HG03520 (cell line): ENCODE measurements at regions not wholly inside any gene's neighbourhood (a gene's known extent, or its start where the extent isn't known, plus 50 kb on each side); places are given as distances from the start of the nearest gene placed in this dataset.
"Not testable (repeated sequence)": the region's sequence is repeated elsewhere in the genome, so short reads cannot be mapped to it uniquely, and the experiment has no call there.

Source experiments
- ATAC-seq: cut with Tn5 transposase; IDR thresholded peaks from one replicate; pipeline ENCODE4 v1.9.1; 2021; ENCODE audit warnings: mild to moderate bottlenecking, moderate library complexity; ENCODE audit not compliant: unreplicated experiment

DNA sequence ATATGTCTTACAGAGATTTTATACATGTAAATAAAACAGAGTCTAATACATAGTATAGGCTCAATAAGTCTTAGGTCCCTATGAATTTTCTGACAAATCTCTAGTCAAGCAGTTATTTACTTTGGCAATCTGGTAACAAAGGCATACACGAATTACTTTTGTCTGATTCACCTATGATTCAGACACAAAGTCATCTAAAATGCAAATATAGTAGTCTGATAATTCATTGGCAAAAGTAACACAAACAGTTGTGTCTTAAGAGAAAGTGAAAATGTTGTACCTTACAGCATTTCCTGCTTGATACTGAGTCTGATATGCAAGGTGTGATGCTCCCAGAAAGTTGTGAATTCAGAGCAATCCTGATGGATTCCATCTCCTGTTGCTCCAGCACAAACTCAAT lies 209.4 kb upstream of the PRSS1 start:
- ATAC-seq, result no peak

DNA sequence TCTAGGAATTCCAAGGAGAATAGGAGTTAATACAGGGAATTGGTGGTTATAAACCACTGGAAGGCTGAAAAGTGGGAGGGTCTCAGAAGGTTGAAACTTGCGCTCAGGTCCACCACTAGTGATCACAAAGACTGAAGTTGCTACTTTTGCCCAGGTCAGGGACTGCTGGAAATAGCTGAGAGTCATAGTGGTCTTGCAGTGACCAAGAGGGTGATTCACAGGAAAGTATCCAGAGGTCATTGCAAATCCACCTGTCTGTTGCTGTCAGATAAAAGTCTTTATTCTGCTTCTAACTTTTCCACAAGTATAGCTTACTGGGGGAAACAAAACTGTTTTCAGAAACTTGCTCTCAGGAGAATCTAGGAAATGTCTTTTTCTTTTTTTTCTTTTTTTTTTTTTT lies 211.5 kb upstream of the PRSS1 start:
- ATAC-seq, result no peak

- peak; percentile 88 for ATAC-seq
These were observed 214.0 kb upstream of the PRSS1 start for GRCh38 chr7:142535123-142535779.

DNA sequence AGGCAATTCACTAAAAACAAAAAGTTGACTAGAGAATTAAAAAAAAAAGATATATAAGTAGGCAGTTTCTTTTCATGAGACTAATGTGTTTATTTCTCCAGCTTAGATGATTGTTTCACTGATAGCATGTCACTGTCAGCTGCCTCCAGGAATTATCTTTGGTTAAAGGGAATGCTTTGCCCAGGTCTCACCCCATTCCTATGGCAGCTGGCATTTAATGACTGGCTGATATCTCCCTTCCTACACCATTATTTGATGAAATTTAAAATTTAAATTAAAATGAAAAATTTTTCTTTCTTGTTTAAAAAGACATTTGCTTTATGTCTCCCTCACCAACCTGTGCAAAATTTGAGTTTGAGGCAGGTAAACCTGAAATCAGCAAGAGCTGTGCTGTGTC lies 214.5 kb upstream of the PRSS1 start:
- no peak for ATAC-seq

DNA sequence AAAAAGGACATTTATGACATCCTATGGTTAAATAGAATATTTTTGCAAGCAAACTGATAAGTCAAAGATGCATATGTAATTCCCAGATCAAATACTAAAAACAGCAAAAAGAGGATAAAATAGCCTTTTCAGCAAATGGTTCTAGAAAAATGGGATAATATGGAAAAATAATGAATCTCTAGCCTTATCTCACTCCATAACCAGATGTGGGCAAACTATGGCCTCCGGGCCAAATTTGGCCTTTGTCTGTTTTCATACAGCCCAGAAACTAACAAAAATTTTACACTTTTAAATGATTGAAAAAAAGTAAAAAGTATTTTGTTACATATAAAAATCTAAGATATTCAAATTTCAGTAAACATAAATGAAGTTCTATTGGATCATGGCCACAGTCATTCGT lies 215.4 kb upstream of the PRSS1 start:
- ATAC-seq, result no peak

- no peak for ATAC-seq
These were observed 219.7 kb upstream of the PRSS1 start for GRCh38 chr7:142529591-142529990.

- ATAC-seq, result no peak
These were observed 220.5 kb upstream of the PRSS1 start for GRCh38 chr7:142528608-142529408.

GRCh38 chr7:142523821-142524460 lies 225.3 kb upstream of the PRSS1 start:
- no peak for ATAC-seq

DNA sequence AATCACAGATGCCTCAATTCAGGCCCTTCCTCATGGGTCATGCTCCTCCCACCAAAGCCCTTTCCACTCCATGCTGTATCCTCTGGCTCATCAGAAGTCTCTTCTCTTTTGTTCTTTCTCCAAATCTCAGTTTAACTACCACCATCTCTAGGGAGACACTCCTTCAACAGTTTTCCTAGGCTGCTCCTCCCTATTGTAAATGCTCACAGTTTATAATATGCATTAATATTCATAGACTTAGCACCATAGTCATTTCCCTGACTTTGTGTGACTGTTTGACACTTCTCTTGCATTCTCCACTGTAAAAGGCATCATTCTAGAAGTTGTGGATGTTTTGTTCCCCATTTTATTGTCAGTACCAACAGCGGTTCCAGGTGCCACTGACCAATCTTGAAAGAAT lies 226.5 kb upstream of the PRSS1 start:
- no peak for ATAC-seq

GRCh38 chr7:142520885-142521284 lies 228.4 kb upstream of the PRSS1 start:
- ATAC-seq, result not testable (repeated sequence)

- not testable (repeated sequence) for ATAC-seq
These were observed 228.8 kb upstream of the PRSS1 start for GRCh38 chr7:142520455-142520854.

DNA sequence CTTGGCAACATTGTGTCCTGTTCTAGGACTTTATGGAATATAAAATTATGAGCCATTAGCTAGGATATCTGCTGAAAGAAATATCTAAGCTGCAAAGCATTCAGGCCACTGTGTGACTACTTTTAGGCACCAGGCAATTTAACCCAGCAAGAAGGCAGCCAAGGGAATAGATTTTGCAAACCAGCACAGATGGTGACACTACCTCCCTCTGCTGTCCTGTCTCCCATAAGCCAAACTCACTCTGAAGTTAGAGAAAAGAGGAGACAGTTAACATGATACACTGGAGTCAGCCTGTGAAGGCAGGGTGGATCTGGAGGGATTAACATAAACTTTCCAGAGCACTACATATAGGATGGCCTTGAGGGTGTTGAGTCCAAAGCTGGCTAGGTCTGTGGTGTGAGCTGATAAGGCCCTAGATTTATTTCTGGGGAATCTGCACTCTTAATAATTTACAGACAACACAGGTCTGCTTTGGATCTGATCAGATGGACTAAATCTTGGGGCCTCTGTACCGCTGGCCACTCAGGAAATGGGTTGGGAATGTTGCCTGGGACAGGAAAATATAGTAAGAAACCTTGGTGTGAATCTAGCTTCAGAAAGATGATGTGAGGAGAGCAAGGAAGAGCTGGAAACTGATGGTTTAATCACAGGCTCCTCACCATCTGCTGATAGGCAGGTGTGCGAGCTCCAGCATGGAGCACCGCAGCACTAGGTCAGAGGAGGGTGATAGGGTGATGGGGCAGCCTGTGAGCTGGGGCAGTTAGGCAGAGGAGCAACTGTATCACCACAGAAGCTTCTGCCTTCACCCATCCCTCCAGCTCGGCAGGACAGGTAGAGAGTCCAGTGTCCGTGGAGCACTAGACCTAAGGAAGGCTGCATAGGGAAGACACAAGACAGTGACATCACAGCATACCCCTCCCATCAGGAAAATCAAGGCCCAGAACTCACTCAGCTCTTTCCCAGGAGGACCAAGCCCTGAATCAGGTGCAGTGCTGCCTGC lies 229.9 kb upstream of the PRSS1 start:
- no peak for ATAC-seq

GRCh38 chr7:142516038-142516501 lies 233.2 kb upstream of the PRSS1 start:
- peak; percentile 94 for ATAC-seq

DNA sequence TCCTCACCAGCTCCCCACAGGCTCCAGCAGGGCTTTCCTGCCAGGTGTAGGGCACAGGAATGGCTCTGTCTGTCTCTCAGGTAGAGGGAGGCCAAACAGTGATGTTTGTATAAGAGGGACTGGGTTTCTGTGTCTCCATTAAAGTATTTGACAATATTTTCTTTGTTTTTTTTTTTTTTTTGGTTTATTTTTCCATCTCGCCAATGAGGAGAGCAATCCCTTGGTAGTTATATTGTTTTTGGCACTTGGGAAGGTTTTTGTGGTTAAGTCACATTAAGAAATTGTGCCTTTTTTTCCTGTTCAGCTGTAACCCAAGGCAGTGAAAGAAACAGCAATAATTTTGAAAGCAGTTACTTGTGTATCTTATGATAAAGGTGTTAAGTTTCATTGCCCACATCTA lies 234.6 kb upstream of the PRSS1 start:
- ATAC-seq, result not testable (repeated sequence)

GRCh38 chr7:142513178-142513955 lies 235.9 kb upstream of the PRSS1 start:
- ATAC-seq, result no peak

- no peak for ATAC-seq
These were observed 237.5 kb upstream of the PRSS1 start for GRCh38 chr7:142511801-142512200.

GRCh38 chr7:142511374-142511773 lies 237.9 kb upstream of the PRSS1 start:
- no peak for ATAC-seq

GRCh38 chr7:142509235-142509634 lies 240.0 kb upstream of the PRSS1 start:
- not testable (repeated sequence) for ATAC-seq

DNA sequence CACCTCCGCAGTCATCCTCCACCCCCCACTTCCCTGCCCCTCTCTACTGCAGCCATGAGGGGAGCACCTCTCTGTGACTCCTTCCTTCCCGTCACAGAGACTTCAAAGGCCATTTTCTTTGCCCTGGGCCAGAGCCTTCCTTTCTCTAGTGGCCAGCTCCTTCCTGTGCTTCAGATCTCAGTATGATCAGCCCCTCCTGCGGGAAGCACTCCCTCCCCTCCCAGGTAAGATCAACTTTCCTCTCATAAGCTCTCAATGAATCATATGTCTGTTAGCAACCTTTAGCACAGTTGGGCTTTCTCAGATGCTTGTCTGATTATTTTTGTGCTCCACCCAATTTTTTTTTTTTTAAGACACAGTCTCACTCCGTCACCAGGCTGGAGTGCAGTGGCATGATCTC lies 241.0 kb upstream of the PRSS1 start:
- ATAC-seq, result no peak

DNA sequence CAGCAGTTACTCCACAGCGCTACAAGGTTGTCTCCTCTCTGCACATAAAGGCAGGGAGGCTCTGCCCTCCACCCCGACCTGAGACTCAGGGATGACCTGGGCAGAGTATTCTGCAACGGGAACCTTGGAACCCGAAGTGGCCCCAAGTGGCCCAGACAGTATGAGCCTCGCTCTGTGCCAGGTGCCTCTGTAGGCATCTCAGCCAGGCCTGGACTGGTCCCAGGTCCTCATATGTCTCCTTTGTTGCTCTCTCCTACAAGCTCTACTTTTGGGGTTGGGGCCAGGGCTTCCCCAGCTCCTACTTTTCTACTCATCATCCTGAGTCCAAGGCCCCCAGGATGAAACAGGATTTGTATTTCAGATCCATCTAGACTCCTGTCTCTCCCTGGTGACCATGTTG lies 241.5 kb upstream of the PRSS1 start:
- no peak for ATAC-seq
